ENCODE measurements at regions not wholly inside any gene's neighbourhood (a gene's known extent, or its start where the extent isn't known, plus 50 kb on each side); places are given as distances from the start of the nearest gene placed in this dataset.

GRCh38 chr15:70276401-70276800, 178.7 kb upstream of the TLE3 start (continued):
- no peak for TF ChIP-seq RELB (IDR thresholded peaks at IDR 0.05; ENCODE audit: low read depth)

DNA sequence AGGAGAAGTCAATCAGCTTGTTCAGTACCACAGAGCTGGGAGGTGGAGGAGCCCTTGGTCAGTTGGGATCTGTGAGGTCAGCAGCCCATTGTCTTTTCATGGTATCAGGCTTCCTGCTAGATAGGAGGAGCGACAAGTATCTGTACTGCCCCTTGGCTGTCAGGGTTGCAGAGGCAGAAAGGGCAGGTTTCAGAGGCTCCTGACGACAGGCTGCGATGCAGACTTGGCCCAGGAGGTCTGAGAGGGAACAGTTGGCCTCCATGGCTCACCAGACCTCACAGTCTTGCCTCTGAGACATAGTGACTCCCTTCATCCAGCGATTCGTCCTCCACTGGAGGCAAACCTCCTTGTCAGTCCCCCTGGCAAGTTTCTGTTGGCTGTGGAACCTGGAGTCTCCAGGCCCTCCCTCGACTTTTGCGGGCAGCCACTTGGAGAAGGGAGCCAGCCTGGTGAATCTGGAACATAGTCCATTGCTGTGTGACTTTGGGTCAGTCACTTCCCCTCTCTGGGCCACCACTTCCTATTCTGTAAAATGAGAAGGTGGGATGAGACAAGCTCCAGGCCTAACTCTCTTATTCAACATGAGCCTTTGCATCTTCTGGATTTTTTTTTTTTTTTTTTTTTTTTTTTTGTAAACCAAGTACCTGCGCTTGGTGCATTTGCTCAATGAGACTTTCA, 177.9 kb upstream of the TLE3 start:
- in situ Hi-C loops (cut with MboI): no loop called here
- ChIA-PET CTCF (interaction anchor here (1.1 kb wide), 2 partner anchors 8 to 13 kb away, joined by 3 read pairs; no protein-coding TSS in a partner anchor), RAD21 (ENCODE audit: unreplicated experiment) (no interaction called here), POLR2A (interaction anchor here (0.7 kb wide), 1 partner anchor 423 kb away, joined by 4 read pairs; no protein-coding TSS in a partner anchor), SMC1A (ENCODE audit: uncharacterized antibody, unreplicated experiment) (no interaction called here)
- H3K36me3 ChIP-seq (ENCODE audit: control insufficient read depth in 2 of 2, insufficient read depth in 2 of 2, low read length in 1 of 2): no peaks in the 10 kb centered on the region
- H3K9ac ChIP-seq (ENCODE audit: control insufficient read depth, insufficient read depth, low read length): no peak overlapping the region
- FAIRE-seq (no peak), DNase-seq (ENCODE audit: low read depth, low spot score) (no peak), ATAC-seq (no peak)
- no TSS peak for BruUV-seq (replicated peaks)
- 0 out of 2 replicates have a peak, but pooled peaks cover 3% of the 10 kb centered on the region for H3K4me1 ChIP-seq (ENCODE audit: control insufficient read depth, insufficient read depth, low read length)
- H3K4me3 ChIP-seq: no peak overlapping the region
- no peak overlapping the region for H3K4me2 ChIP-seq (ENCODE audit: control insufficient read depth, insufficient read depth)
- no peaks in the 10 kb centered on the region; a peak in 1 of 4 replicates for H3K27me3 ChIP-seq (replicated peaks in 1 of 2; ENCODE audit: control insufficient read depth in 2 of 2, insufficient read depth in 2 of 2, low read length in 1 of 2)
- TF ChIP-seq, protein P1, sequence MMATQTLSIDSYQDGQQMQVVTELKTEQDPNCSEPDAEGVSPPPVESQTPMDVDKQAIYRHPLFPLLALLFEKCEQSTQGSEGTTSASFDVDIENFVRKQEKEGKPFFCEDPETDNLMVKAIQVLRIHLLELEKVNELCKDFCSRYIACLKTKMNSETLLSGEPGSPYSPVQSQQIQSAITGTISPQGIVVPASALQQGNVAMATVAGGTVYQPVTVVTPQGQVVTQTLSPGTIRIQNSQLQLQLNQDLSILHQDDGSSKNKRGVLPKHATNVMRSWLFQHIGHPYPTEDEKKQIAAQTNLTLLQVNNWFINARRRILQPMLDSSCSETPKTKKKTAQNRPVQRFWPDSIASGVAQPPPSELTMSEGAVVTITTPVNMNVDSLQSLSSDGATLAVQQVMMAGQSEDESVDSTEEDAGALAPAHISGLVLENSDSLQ (IDR thresholded peaks at IDR 0.05): no peak
- TF ChIP-seq BMI1 (IDR thresholded peaks at IDR 0.05; ENCODE audit: borderline replicate concordance) (no peak), RB1 (IDR thresholded peaks at IDR 0.05; ENCODE audit: borderline replicate concordance) (no peak), IKZF2 (IDR thresholded peaks at IDR 0.05) (no peak), SUZ12 (IDR thresholded peaks at IDR 0.05; ENCODE audit: unreplicated experiment) (no peak), ZBED1 (IDR thresholded peaks at IDR 0.05; ENCODE audit: borderline replicate concordance) (no peak), ASH2L (IDR thresholded peaks at IDR 0.05; ENCODE audit: borderline replicate concordance, low read depth) (no peak), POU2F2 (IDR thresholded peaks at IDR 0.05; ENCODE audit: borderline replicate concordance, low read depth, low read length) (no peak), PML (IDR thresholded peaks at IDR 0.05; ENCODE audit: low read length) (no peak), MXI1 (IDR thresholded peaks at IDR 0.05; ENCODE audit: low read depth, low read length) (no peak)
- TF ChIP-seq, protein P2, sequence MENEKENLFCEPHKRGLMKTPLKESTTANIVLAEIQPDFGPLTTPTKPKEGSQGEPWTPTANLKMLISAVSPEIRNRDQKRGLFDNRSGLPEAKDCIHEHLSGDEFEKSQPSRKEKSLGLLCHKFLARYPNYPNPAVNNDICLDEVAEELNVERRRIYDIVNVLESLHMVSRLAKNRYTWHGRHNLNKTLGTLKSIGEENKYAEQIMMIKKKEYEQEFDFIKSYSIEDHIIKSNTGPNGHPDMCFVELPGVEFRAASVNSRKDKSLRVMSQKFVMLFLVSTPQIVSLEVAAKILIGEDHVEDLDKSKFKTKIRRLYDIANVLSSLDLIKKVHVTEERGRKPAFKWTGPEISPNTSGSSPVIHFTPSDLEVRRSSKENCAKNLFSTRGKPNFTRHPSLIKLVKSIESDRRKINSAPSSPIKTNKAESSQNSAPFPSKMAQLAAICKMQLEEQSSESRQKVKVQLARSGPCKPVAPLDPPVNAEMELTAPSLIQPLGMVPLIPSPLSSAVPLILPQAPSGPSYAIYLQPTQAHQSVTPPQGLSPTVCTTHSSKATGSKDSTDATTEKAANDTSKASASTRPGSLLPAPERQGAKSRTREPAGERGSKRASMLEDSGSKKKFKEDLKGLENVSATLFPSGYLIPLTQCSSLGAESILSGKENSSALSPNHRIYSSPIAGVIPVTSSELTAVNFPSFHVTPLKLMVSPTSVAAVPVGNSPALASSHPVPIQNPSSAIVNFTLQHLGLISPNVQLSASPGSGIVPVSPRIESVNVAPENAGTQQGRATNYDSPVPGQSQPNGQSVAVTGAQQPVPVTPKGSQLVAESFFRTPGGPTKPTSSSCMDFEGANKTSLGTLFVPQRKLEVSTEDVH (IDR thresholded peaks at IDR 0.05; ENCODE audit: low read depth, partially characterized antibody): no peak
- 65% methylated on average over 8 of the region's 8 CpGs for WGBS (ENCODE audit: insufficient coverage, insufficient replicate concordance, low lambda C conversion rate, missing lambda C conversion rate)
- no peaks in the 10 kb centered on the region for H3K9me3 ChIP-seq (replicated peaks; ENCODE audit: control insufficient read depth, insufficient read depth, low read length)
- H3K79me2 ChIP-seq (ENCODE audit: control insufficient read depth, insufficient read depth, low read length): no peaks in the 10 kb centered on the region
- H2AFZ ChIP-seq (ENCODE audit: control insufficient read depth, low read depth, low read length): no peak overlapping the region
- no peak overlapping the region for H3K27ac ChIP-seq (ENCODE audit: control insufficient read depth, insufficient read depth)
- H4K20me1 ChIP-seq (ENCODE audit: control insufficient read depth, insufficient read depth): no peaks in the 10 kb centered on the region
- intact Hi-C loops (cut with micrococcal nuclease; ENCODE audit: unreplicated experiment): no loop called here
